ENCODE measurements at regions not wholly inside any gene's neighbourhood (a gene's known extent, or its start where the extent isn't known, plus 50 kb on each side); places are given as distances from the start of the nearest gene placed in this dataset.

DNA sequence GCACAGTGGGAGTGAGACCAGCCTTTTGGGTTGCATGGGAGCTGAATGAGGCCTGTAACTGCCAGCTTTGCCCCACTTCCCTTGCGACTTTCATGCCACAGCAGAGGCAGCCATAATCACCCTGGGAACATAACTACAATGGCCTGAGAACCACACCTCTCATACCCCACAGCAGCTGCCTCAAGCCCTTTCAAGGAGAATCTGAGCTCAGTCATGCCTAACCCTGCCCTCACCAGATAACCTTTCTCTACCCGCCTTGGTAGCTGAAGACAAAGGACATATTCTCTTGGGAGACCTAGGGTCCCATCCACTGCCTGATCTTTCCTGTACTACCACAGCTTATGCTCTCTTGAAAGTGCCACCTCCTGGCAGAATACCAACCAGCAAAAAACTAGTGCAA is 599.9 kb upstream of the IGFBP7 start:
- H3K36me3 ChIP-seq (ENCODE audit: low read depth, low read length) = no peaks in the 10 kb centered on the region
- H3K27ac ChIP-seq (ENCODE audit: low read length) = no peak overlapping the region
- no TSS peak for BruUV-seq (replicated peaks)
- intact Hi-C loops (cut with micrococcal nuclease) = no loop called here
- no peak overlapping the region for H3K4me2 ChIP-seq (ENCODE audit: low read length)
- H3F3A ChIP-seq (ENCODE audit: low read length, unreplicated experiment) = no peaks in the 10 kb centered on the region
- no peak for TF ChIP-seq EZH2phosphoT487 (IDR thresholded peaks at IDR 0.05; ENCODE audit: borderline replicate concordance, low read length)
- ChIA-PET POLR2A (ENCODE audit: unreplicated experiment) (no interaction called here), CTCF (no interaction called here)
- ATAC-seq (no peak), DNase-seq (no peak)
- no peaks in the 10 kb centered on the region for H3K79me2 ChIP-seq (ENCODE audit: low read length)
- H3K4me1 ChIP-seq (ENCODE audit: insufficient read depth, low read length) = no peaks in the 10 kb centered on the region
- no peak overlapping the region for H2AFZ ChIP-seq (ENCODE audit: low read length)
- no peaks in the 10 kb centered on the region for H3K9me2 ChIP-seq (replicated peaks; ENCODE audit: low read length)
- 0 out of 2 replicates have a peak, but pooled peaks cover 8% of the 10 kb centered on the region for H3K9me3 ChIP-seq (ENCODE audit: low read length)
- H3K27me3 ChIP-seq (ENCODE audit: low read length) = no peaks in the 10 kb centered on the region; the same call in 1 of the 2 replicates
- H4K20me1 ChIP-seq (ENCODE audit: low read length) = no peaks in the 10 kb centered on the region
- no peak overlapping the region for H3K4me3 ChIP-seq (ENCODE audit: low read length)
- H3K9ac ChIP-seq (ENCODE audit: low read length) = no peak overlapping the region

DNA sequence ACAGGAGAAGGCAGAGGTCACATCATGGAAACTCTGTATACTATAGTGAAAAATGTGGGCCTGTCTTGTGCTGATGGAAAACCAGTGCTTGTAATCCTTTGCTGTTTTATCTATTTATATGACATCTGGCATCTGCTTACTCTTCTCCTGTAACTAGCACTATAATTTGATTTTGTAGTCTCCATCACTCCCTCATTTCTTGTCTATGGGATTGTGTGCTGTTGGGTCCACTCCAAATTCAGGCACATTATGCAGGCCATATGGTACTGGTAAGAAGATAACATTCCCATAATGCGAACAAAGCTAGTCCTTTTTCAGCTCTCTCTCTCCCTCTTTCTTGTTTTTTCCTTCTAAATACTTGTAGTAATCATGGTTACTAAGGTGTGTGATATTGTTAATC is 581.2 kb upstream of the IGFBP7 start:
- Histone ChIP-seq H3K36me3 (ENCODE audit: low read depth, low read length) (no peaks in the 10 kb centered on the region), H3K4me2 (ENCODE audit: low read length) (no peak overlapping the region), H3F3A (ENCODE audit: low read length, unreplicated experiment) (no peaks in the 10 kb centered on the region), H3K27me3 (ENCODE audit: low read length) (no peaks in the 10 kb centered on the region), H3K9me3 (ENCODE audit: low read length) (no peaks in the 10 kb centered on the region), H4K20me1 (ENCODE audit: low read length) (no peaks in the 10 kb centered on the region), H3K27ac (ENCODE audit: low read length) (no peak overlapping the region), H3K79me2 (ENCODE audit: low read length) (no peaks in the 10 kb centered on the region), H2AFZ (ENCODE audit: low read length) (no peak overlapping the region), H3K9me2 (replicated peaks; ENCODE audit: low read length) (no peaks in the 10 kb centered on the region), H3K4me1 (ENCODE audit: insufficient read depth, low read length) (no peaks in the 10 kb centered on the region), H3K4me3 (ENCODE audit: low read length) (no peak overlapping the region), H3K9ac (ENCODE audit: low read length) (no peak overlapping the region)
- intact Hi-C loops (cut with micrococcal nuclease) = no loop called here
- ATAC-seq = no peak
- POLR2A ChIA-PET (ENCODE audit: unreplicated experiment) = no interaction called here
- DNase-seq = no peak
- BruUV-seq (replicated peaks) = no TSS peak
- CTCF ChIA-PET = no interaction called here
- no peak for TF ChIP-seq EZH2phosphoT487 (IDR thresholded peaks at IDR 0.05; ENCODE audit: borderline replicate concordance, low read length)
- TF ChIP-seq EZH2 (IDR thresholded peaks at IDR 0.05; ENCODE audit: low read length, unreplicated experiment) = no peak
- TF ChIP-seq, protein P1, sequence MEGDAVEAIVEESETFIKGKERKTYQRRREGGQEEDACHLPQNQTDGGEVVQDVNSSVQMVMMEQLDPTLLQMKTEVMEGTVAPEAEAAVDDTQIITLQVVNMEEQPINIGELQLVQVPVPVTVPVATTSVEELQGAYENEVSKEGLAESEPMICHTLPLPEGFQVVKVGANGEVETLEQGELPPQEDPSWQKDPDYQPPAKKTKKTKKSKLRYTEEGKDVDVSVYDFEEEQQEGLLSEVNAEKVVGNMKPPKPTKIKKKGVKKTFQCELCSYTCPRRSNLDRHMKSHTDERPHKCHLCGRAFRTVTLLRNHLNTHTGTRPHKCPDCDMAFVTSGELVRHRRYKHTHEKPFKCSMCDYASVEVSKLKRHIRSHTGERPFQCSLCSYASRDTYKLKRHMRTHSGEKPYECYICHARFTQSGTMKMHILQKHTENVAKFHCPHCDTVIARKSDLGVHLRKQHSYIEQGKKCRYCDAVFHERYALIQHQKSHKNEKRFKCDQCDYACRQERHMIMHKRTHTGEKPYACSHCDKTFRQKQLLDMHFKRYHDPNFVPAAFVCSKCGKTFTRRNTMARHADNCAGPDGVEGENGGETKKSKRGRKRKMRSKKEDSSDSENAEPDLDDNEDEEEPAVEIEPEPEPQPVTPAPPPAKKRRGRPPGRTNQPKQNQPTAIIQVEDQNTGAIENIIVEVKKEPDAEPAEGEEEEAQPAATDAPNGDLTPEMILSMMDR (conservative IDR thresholded peaks at IDR 0.05; ENCODE audit: low read depth, low read length) = no peak

DNA sequence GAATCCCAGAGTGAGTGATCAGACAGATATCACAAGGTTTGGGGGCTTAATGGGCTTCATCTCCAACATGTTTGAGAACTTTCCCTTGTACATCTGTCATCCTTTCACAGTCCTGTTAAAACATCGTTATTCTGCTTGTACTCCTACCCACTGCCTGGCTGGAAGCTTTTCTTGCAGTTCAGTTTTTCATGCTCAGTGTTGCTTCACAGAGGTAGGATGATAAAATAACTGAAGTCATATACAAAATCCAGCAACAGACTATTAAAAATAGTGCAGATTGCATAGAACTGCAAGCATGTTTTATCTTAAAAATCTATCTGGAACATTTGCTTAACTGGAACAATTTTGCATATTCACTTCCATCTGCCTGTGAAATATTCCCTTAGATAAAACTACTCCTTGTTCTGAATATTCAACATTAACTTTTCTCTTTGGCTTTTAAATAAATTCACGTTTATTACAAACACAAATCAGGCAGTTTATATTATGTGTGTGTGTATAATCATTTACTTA is 579.6 kb upstream of the IGFBP7 start:
- POLR2A ChIA-PET (ENCODE audit: unreplicated experiment) = no interaction called here
- Histone ChIP-seq H3K4me3 (ENCODE audit: low read length) (no peak overlapping the region), H3K27me3 (ENCODE audit: low read length) (0 out of 2 replicates have a peak, but pooled peaks cover 3% of the 10 kb centered on the region), H3K4me2 (ENCODE audit: low read length) (no peak overlapping the region), H3K79me2 (ENCODE audit: low read length) (no peaks in the 10 kb centered on the region), H2AFZ (ENCODE audit: low read length) (no peak overlapping the region), H3F3A (ENCODE audit: low read length, unreplicated experiment) (no peaks in the 10 kb centered on the region), H3K9me2 (replicated peaks; ENCODE audit: low read length) (no peaks in the 10 kb centered on the region), H3K4me1 (ENCODE audit: insufficient read depth, low read length) (no peaks in the 10 kb centered on the region), H3K9me3 (ENCODE audit: low read length) (no peaks in the 10 kb centered on the region), H4K20me1 (ENCODE audit: low read length) (no peaks in the 10 kb centered on the region), H3K36me3 (ENCODE audit: low read depth, low read length) (no peaks in the 10 kb centered on the region), H3K9ac (ENCODE audit: low read length) (no peak overlapping the region), H3K27ac (ENCODE audit: low read length) (no peak overlapping the region)
- ATAC-seq = no peak
- no TSS peak for BruUV-seq (replicated peaks)
- TF ChIP-seq, protein P1 (conservative IDR thresholded peaks at IDR 0.05; ENCODE audit: low read depth, low read length) = no peak
- TF ChIP-seq EZH2phosphoT487 (IDR thresholded peaks at IDR 0.05; ENCODE audit: borderline replicate concordance, low read length) = no peak
- TF ChIP-seq EZH2 (IDR thresholded peaks at IDR 0.05; ENCODE audit: low read length, unreplicated experiment) = no peak
- CTCF ChIA-PET = no interaction called here
- intact Hi-C loops (cut with micrococcal nuclease) = no loop called here
- DNase-seq = no peak

All from PC-3 (cell line).